MCF 10A (cell line): ENCODE measurements at regions not wholly inside any gene's neighbourhood (a gene's known extent, or its start where the extent isn't known, plus 50 kb on each side); places are given as distances from the start of the nearest gene placed in this dataset.

Source experiments
- BruUV-seq: library from RNA; stranded (reverse); fragments of 400-500 nt; replicated peaks from 2 replicates; lab custom pipeline; 2021; lab: Mats Ljungman, UMichigan
- CTCF ChIA-PET: fragments of 300-600 bp; sonication (Branson Sonifier 250); formaldehyde crosslinking; extraction: SDS; loops from one replicate; lab custom pipeline; 2021; ENCODE audit warnings: antibody characterized with exemption, inconsistent platforms; lab: Yijun Ruan, JAX
- POLR2A ChIA-PET: fragments of 300-600, 350-650 bp; sonication (Branson Sonifier 250); formaldehyde crosslinking; extraction: SDS; loops from one replicate; lab custom pipeline; 2020; ENCODE audit warnings: antibody characterized with exemption, inconsistent platforms; lab: Yijun Ruan, JAX
- DNase-seq: peaks from one replicate; pipeline ENCODE4 v3.0.0-alpha.2; 2018; ENCODE audit not compliant: unreplicated experiment
- H3K27ac Mint-ChIP-seq: one replicate; pipeline ENCODE4 v1.8.0; 2022; ENCODE audit warnings: mild to moderate bottlenecking, low read depth, mixed read lengths; ENCODE audit not compliant: unreplicated experiment
- H3K27me3 Mint-ChIP-seq: one replicate; pipeline ENCODE4 v1.8.0; 2022; ENCODE audit warnings: mixed read lengths; ENCODE audit not compliant: insufficient read depth, unreplicated experiment
- H3K36me3 Mint-ChIP-seq: one replicate; pipeline ENCODE4 v1.8.0; 2022; ENCODE audit warnings: mild to moderate bottlenecking, moderate library complexity, mixed read lengths; ENCODE audit not compliant: insufficient read depth, unreplicated experiment
- H3K4me1 Mint-ChIP-seq: one replicate; pipeline ENCODE4 v1.8.0; 2022; ENCODE audit warnings: mixed read lengths; ENCODE audit not compliant: insufficient read depth, unreplicated experiment
- H3K4me3 Mint-ChIP-seq: one replicate; pipeline ENCODE4 v1.8.0; 2022; ENCODE audit warnings: mild to moderate bottlenecking, moderate library complexity, mixed read lengths; ENCODE audit not compliant: unreplicated experiment
- H3K9me3 Mint-ChIP-seq: one replicate; pipeline ENCODE4 v1.8.0; 2022; ENCODE audit warnings: mixed read lengths; ENCODE audit not compliant: unreplicated experiment
- CTCF ChIP-seq: fragments of 200-600 bp; IDR thresholded peaks from one replicate; pipeline ENCODE4 v1.8.0; 2022; ENCODE audit warnings: antibody characterized with exemption, mild to moderate bottlenecking; ENCODE audit not compliant: unreplicated experiment
- intact Hi-C: fragments of 100-400 bp; cut with micrococcal nuclease; formaldehyde crosslinking; loops from 2 replicates; pipeline ENCODE4 v1.14.1; 2022

DNA sequence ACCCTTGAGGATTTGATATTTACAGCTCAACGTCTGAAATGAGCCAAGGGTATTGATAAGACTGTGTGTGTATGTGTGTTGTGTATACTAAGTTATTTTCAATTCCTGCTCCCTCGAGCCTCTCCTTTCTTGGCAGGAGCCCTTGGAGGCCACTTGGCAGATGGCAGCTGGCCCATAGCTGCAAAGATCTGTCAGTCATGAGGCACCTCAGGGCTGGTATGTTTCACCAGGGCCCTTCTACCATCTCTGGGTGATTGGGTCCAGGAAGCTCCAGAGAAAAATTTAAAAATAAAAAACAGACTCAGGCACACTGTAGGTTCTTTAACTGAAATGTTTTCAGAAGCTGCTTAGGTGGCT lies 355.7 kb downstream of the HAPSTR1 start:
- CTCF ChIA-PET = no interaction called here
- Mint-ChIP-seq H3K4me3 (no peak overlapping the region), H3K27ac (no peak overlapping the region)

DNA sequence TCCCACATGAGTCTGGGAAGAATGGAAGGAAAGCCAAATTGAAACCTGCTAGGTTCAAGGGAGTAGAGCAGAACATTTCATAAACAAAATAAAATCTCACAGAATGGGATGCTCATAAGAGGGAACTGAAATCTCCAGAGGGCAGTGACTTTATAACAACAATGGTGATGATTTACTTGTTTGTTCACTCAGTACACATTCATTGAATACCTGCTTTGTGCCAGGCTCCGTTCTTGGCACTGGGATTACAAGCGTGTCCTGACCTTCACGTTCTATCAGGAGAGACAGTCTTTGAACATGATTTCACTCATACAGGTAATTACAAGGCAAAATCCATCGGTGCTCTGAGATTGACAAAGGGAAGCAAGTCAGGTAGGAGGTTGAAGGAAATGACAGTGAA lies 356.3 kb downstream of the HAPSTR1 start:
- Mint-ChIP-seq H3K27me3 (no peaks in the 10 kb centered on the region), H3K9me3 (peaks cover 51% of the 10 kb centered on the region), H3K27ac (no peak overlapping the region), H3K4me1 (no peaks in the 10 kb centered on the region), H3K36me3 (no peaks in the 10 kb centered on the region), H3K4me3 (no peak overlapping the region)
- no TSS peak for BruUV-seq
- DNase-seq = no peak
- ChIA-PET POLR2A (no interaction called here), CTCF (no interaction called here)
- intact Hi-C loops = no loop called here
- TF ChIP-seq CTCF = no peak

More for the DNA sequence above, 355.7 kb downstream of the HAPSTR1 start:
- TF ChIP-seq CTCF = no peak
- H3K4me1 Mint-ChIP-seq = no peaks in the 10 kb centered on the region
- intact Hi-C loops = no loop called here
- H3K27me3 Mint-ChIP-seq = no peaks in the 10 kb centered on the region
- H3K9me3 Mint-ChIP-seq = peaks cover 56% of the 10 kb centered on the region
- no TSS peak for BruUV-seq
- H3K36me3 Mint-ChIP-seq = no peaks in the 10 kb centered on the region
- POLR2A ChIA-PET = no interaction called here
- DNase-seq = no peak

GRCh38 chr16:9449597-9449996 lies 358.2 kb downstream of the HAPSTR1 start:
- Mint-ChIP-seq H3K27ac (no peak overlapping the region), H3K4me3 (no peak overlapping the region), H3K27me3 (no peaks in the 10 kb centered on the region), H3K9me3 (peaks cover 47% of the 10 kb centered on the region), H3K36me3 (no peaks in the 10 kb centered on the region), H3K4me1 (no peaks in the 10 kb centered on the region)
- TF ChIP-seq CTCF = no peak
- POLR2A ChIA-PET = no interaction called here
- CTCF ChIA-PET = no interaction called here
- intact Hi-C loops = no loop called here
- DNase-seq = no peak
- no TSS peak for BruUV-seq

GRCh38 chr16:9457215-9457614 lies 365.8 kb downstream of the HAPSTR1 start:
- Mint-ChIP-seq H3K9me3 (peaks cover 40% of the 10 kb centered on the region), H3K27me3 (no peaks in the 10 kb centered on the region), H3K4me1 (no peaks in the 10 kb centered on the region), H3K27ac (no peak overlapping the region), H3K4me3 (no peak overlapping the region), H3K36me3 (no peaks in the 10 kb centered on the region)
- CTCF ChIA-PET = interaction anchor here (0.6 kb wide), 2 partner anchors 20 to 30 kb away, joined by 3 to 4 read pairs; no protein-coding TSS in a partner anchor
- BruUV-seq = no TSS peak
- no peak for TF ChIP-seq CTCF
- DNase-seq = no peak
- POLR2A ChIA-PET = no interaction called here
- intact Hi-C loops = no loop called here
